Heart left ventricle (tissue), 13 donors: ENCODE measurements at regions not wholly inside any gene's neighbourhood (a gene's known extent, or its start where the extent isn't known, plus 50 kb on each side); places are given as distances from the start of the nearest gene placed in this dataset.

Experiments used
- POLR2A ChIP-seq, 2 donors: fragments of 450-650 bp; IDR thresholded peaks; one replicate each; pipeline ENCODE4 v1.6.1; 2017; ENCODE audit warnings: antibody characterized with exemption in 2 of 2, mild to moderate bottlenecking in 2 of 2, moderate library complexity in 2 of 2
- TF ChIP-seq, protein P1 (sequence below), 12 donors: fragments of 200-600 bp; sonication (generic) in 4 of 12; IDR thresholded peaks; one replicate each; pipeline versions ENCODE4 v1.5.0 to v1.8.0; 2018 to 2022; ENCODE audit warnings: antibody characterized with exemption in 12 of 12, mild to moderate bottlenecking in 5 of 12
- donor health status: ischemic (EF 13 %, LVEDD 7.1; RV severe dilation, severe dysfunction).
- donor health status: DM: no; HTN: yes; CAD: no.
- donor health status: DM: no; HTN: no; CAD: no.
- donor health status: ischemic (EF 25% LVEDD 6.9; RV normal size, moderate dysfunction).
- donor health status: ischemic (EF 25% LVEDD 5.7; RV mildly dilated, moderate dysfunction).
- donor health status: ischemic (EF 35%, LVEDD 5.7; RV mildly dilated, moderate dysfunction).
- donor health status: nonischemic (EF 11% LVEDD 7.7; RV severe dilation, severe dysfunction).
- donor health status: DM: yes; HTN: yes; CAD: no.
- donor health status: PGD.
- donor health status: ischemic (EF 29% LVEDD 5.4; RV normal size, mild dysfunction).
- donor health status: nonischemic (EF 23%, LVEDD 6.1; RV moderate dilation, normal function).

- TF ChIP-seq, protein P1, sequence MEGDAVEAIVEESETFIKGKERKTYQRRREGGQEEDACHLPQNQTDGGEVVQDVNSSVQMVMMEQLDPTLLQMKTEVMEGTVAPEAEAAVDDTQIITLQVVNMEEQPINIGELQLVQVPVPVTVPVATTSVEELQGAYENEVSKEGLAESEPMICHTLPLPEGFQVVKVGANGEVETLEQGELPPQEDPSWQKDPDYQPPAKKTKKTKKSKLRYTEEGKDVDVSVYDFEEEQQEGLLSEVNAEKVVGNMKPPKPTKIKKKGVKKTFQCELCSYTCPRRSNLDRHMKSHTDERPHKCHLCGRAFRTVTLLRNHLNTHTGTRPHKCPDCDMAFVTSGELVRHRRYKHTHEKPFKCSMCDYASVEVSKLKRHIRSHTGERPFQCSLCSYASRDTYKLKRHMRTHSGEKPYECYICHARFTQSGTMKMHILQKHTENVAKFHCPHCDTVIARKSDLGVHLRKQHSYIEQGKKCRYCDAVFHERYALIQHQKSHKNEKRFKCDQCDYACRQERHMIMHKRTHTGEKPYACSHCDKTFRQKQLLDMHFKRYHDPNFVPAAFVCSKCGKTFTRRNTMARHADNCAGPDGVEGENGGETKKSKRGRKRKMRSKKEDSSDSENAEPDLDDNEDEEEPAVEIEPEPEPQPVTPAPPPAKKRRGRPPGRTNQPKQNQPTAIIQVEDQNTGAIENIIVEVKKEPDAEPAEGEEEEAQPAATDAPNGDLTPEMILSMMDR (IDR thresholded peaks at IDR 0.05): no peak
- TF ChIP-seq POLR2A (IDR thresholded peaks at IDR 0.05): no peak
These were observed 99.2 kb downstream of the IRX1 start for GRCh38 chr5:3694819-3695218.
